ENCODE measurements at regions not wholly inside any gene's neighbourhood (a gene's known extent, or its start where the extent isn't known, plus 50 kb on each side); places are given as distances from the start of the nearest gene placed in this dataset.
"Not testable (repeated sequence)": the region's sequence is repeated elsewhere in the genome, so short reads cannot be mapped to it uniquely, and the experiment has no call there.

DNA sequence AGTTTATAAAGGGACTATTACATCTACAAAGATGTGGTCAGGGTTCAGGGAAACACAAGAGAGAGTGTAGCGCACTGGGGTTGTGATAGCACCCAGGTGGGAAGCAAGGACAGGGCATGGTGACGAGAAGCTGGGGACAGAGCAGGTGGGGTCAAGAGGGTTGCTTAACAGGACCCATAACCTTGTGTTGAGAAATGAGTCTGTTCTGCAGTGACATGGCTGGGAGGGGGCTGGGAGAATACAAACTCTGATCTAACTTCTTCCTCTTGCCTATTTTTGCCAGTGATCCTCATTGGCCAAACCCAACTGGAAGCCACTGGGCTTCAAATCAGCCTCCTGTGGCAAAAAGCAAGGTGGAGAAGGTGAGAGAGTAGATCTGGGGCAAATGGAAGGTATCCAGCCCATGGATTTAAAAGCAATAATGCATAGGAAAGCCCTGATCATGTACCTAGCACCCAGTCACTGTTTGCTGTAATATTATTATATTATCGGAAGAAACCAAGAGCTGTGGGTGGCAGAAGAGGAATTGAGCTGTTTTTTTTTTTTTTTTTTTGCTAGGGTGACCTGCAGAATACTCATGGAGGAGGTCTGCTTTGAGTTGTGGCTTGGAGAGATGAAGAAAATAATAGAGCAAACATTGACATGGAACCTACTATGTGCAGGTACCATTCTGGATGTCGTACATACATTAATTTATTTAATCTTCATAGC lies 76.9 kb upstream of the ZFHX3 start:
- no peak for DNase-seq

DNA sequence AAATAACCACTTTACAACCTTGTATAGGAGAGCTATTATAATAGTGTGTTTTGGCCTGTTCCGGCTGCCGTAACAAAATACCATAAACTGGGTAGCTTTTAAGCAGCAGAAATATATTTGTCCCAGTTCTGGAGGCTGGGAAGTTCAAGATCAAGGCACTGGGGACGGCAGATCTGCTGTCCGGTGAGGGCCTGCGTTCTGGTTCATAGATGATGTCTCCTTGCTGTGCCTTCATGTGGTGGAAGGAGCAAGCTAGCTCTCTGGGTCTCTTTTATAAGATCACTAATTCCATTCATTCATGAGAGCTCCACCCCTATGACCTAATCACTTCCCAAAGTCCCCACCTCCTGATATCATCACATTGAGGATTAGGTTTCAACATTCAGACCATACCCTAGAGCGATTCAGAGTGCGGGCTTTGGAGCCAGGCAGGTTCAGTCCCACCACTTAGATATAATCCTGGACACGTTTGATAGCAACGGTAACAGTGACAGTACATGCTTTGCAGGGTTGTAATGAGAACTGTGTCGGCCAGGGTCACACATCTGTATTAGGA lies 76.2 kb upstream of the ZFHX3 start:
- no peak for DNase-seq

DNA sequence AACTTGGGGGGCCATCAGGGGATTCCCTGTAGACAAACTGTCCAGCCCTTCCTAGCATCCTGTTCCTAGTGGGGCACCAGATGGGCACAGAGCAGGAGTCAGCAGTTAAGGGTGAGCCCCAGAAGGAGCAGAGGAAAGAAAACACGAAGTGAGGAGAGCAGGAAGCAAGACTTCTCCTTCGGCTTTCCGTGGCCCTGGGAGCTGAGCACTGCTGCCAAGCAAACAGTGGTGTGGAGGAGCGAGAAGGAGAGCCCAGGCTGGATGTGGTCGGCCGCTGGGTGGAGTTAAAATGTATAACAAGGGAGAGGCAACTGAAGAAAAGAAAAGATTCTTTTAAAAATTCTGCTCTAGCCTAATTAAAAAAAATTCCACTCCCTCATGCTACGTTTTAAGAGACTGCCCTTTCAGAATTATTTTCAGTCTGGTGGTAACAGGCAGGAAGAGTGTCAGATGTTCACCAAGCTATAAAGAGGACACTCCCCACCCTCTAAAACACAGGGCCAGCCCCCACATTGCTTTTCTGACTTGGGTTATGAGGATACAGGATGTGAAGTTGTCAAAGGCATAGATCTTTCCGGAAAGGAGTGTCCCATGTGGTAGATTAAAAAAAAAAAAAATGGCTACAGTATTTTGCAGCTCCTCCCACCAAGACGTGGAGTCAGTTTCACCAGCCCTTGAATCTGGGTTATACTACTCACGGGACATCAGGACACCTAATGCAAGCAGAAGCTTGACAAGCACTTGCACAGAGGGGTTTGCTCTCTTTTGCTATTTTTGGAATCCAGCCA lies 74.9 kb upstream of the ZFHX3 start:
- DNase-seq, result peak; percentile 12 to 65 (median 57)

DNA sequence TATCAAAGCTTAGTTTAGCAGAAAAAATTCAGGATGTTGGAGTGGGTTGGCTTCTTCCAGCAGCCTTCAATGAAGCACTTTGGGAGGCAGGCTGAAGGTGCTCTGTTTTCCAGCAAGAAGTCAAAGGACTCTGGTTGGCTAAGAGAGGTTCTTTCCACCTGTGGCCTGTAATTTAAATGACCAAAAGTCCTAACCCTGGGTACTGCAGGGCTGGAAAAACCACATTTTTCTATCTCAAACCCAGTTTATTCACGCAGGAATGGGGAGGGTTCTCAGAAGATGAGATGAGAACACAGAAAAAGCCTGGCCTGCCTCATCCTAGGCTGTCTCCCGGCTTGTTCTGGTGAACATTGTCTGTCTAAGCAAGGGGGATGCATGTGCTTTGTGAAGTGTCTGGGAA lies 68.6 kb upstream of the ZFHX3 start:
- DNase-seq, result no peak

GRCh38 chr16:73113336-73113735 lies 65.4 kb upstream of the ZFHX3 start:
- DNase-seq, result no peak

GRCh38 chr16:73108195-73108963 lies 60.5 kb upstream of the ZFHX3 start:
- no peak for DNase-seq

GRCh38 chr16:73107371-73107770 lies 59.4 kb upstream of the ZFHX3 start:
- no peak for DNase-seq

- no peak for DNase-seq
Measured at GRCh38 chr16:73106329-73107034, 58.6 kb upstream of the ZFHX3 start.

DNA sequence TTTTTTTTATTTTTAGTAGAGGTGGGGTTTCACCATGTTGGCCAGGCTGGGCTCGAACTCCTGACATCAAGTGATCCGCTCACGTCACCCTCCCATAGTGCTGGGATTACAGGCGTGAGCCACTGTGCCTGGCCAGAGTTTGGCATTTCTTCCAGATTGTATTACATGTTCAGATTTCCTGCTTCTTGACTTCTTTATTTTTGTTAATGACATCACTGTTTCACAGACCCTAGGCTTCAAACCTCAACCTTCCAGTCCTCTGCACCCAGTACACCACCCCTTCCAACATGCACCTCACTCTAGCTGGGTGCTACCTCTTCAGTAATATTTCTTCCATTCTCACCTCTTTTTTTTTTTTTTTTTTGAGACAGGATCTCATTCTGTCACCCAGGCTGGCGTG lies 53.6 kb upstream of the ZFHX3 start:
- DNase-seq, result no peak

DNA sequence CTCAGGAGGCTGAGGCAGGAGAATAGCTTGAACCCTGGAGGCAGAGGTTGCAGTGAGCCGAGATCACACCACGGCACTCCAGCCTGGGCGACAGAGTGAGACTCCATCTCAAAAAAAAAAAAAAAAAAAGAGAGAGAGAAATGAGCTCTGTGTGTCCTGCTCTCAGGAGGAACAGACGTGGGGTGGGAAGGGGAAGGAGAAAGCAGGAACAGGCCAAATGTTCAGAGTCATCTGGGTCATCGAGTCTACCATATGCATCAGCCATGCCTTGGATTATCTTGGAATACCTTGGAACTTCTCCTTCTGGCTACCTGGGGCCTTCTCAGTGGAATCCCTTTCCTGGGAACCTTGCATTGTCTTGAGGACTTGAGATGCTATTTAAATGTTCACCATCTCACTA lies 51.7 kb upstream of the ZFHX3 start:
- DNase-seq, result not testable (repeated sequence)

Data from muscle of back (tissue), 3 donors.